Gastroesophageal sphincter (tissue), 4 donors: ENCODE measurements at regions not wholly inside any gene's neighbourhood (a gene's known extent, or its start where the extent isn't known, plus 50 kb on each side); places are given as distances from the start of the nearest gene placed in this dataset.

ENCODE experiments used
- ATAC-seq: fragments of 150-250 bp; one replicate; pipeline ENCODE4 v1.9.1; 2016; ENCODE audit warnings: mild to moderate bottlenecking, moderate library complexity
- H3K27ac ChIP-seq, 4 donors: fragments of 200-600 bp; sonication (generic) in 3 of 4; 1 replicate in 3 of 4; 2 replicates in 1 of 4; pipeline ENCODE4 v1.5.1; 2016 to 2019
- H3K27me3 ChIP-seq: fragments of 200-600 bp; sonication (generic); one replicate; pipeline ENCODE4 v1.5.1; 2019
- H3K36me3 ChIP-seq, 2 donors: fragments of 200-600 bp; sonication (generic); one replicate each; pipeline ENCODE4 v1.5.1; 2019; ENCODE audit warnings: control low read depth in 1 of 2
- H3K4me1 ChIP-seq, 3 donors: fragments of 200-600 bp; sonication (generic); 1 replicate in 2 of 3; 2 replicates in 1 of 3; pipeline ENCODE4 v1.5.1; 2016 to 2019; ENCODE audit warnings: control low read depth in 2 of 3
- H3K4me3 ChIP-seq, 2 donors: fragments of 200-600 bp; sonication (generic); one replicate each; pipeline ENCODE4 v1.5.1; 2019; ENCODE audit warnings: mild to moderate bottlenecking in 1 of 2, moderate library complexity in 1 of 2
- H3K9me3 ChIP-seq, 3 donors: fragments of 200-600 bp; sonication (generic); one replicate each; pipeline ENCODE4 v1.5.1; 2017 to 2019; ENCODE audit warnings: control low read depth in 2 of 3
- EP300 ChIP-seq: sonication (generic); formaldehyde crosslinking; IDR thresholded peaks from one replicate; pipeline ENCODE4 v1.6.1; 2017; ENCODE audit warnings: antibody characterized with exemption, mild to moderate bottlenecking
- POLR2A ChIP-seq, 2 donors: fragments of 450-650 bp; IDR thresholded peaks; one replicate each; pipeline ENCODE4 v1.6.1; 2017; ENCODE audit warnings: antibody characterized with exemption in 2 of 2, mild to moderate bottlenecking in 2 of 2, moderate library complexity in 1 of 2
- POLR2AphosphoS5 ChIP-seq: sonication (generic); formaldehyde crosslinking; IDR thresholded peaks from one replicate; pipeline ENCODE4 v1.6.1; 2017; ENCODE audit warnings: antibody characterized with exemption
- WGBS, 2 donors: methylation state at CpG; one replicate each; pipeline ENCODE4 v1.1.5; 2018; ENCODE audit warnings: low coverage in 1 of 2; 5-methylcytosine and 5-hydroxymethylcytosine counted together
- TF ChIP-seq, protein P1 (sequence below), 4 experiments: fragments of 200-600 bp in 2 of 4; fragments of 450-650 bp in 2 of 4; sonication (generic) in 1 of 4; IDR thresholded peaks; one replicate each; pipeline ENCODE4 v1.5.1; 2017 to 2019; ENCODE audit warnings: antibody characterized with exemption in 4 of 4, mild to moderate bottlenecking in 2 of 4, moderate library complexity in 2 of 4

DNA sequence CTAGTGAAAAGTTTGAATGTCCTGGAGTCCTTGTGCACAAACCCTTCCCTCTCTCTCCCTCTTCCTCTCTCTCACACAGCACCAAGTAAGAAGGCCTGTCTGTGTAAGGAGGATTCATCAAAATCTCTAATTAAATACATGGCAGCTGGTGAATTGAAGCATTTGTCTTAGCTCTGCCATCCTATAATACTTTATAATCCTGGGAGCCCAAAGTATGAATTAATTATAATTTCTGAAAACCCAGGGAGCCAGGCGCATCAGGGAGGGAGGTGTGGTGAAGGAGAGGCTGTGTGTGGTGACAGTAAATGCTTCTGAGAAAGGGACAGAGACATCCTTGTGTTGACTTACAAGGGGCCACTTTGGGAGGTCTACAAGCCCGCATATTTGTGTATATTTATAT, 691.4 kb upstream of the EEF2KMT start:
- Histone ChIP-seq H3K9me3 (peaks cover 0 to 7% (median 0%) of the 10 kb centered on the region in 3 donors), H3K4me3 (no peak overlapping the region), H3K27ac (no peak overlapping the region), H3K36me3 (no peaks in the 10 kb centered on the region), H3K27me3 (no peaks in the 10 kb centered on the region), H3K4me1 (no peaks in the 10 kb centered on the region)
- TF ChIP-seq EP300 (no peak), POLR2AphosphoS5 (no peak), POLR2A (IDR thresholded peaks at IDR 0.05) (no peak)
- TF ChIP-seq, protein P1, sequence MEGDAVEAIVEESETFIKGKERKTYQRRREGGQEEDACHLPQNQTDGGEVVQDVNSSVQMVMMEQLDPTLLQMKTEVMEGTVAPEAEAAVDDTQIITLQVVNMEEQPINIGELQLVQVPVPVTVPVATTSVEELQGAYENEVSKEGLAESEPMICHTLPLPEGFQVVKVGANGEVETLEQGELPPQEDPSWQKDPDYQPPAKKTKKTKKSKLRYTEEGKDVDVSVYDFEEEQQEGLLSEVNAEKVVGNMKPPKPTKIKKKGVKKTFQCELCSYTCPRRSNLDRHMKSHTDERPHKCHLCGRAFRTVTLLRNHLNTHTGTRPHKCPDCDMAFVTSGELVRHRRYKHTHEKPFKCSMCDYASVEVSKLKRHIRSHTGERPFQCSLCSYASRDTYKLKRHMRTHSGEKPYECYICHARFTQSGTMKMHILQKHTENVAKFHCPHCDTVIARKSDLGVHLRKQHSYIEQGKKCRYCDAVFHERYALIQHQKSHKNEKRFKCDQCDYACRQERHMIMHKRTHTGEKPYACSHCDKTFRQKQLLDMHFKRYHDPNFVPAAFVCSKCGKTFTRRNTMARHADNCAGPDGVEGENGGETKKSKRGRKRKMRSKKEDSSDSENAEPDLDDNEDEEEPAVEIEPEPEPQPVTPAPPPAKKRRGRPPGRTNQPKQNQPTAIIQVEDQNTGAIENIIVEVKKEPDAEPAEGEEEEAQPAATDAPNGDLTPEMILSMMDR (IDR thresholded peaks at IDR 0.05), result no peak
- 29 to 50% methylated on average over 1 to 2 of the region's 2 CpGs for WGBS, 2 donors
- ATAC-seq, result no peak

DNA sequence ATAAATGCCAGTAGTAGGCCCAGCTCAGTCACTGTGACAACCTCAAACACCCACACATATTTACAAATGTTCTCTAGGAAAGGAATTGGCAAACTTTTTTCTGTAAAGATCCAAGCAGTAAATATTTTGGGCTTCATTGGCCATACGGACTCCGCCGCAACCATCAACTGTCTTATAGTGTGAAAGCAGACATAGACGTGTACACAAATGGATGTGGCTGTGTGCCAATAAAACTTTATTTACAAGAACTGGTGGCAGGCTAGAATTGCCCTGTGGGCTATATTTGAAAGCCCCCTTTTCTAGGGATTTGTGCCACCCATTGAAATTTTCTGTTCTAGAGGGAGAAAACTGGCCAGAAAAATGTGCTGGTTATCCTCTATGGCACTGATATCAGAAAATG, 683.8 kb upstream of the EEF2KMT start:
- WGBS, 2 donors, result 80 to 91% methylated on average over 1 to 4 of the region's 4 CpGs
- TF ChIP-seq POLR2A (IDR thresholded peaks at IDR 0.05) (no peak), POLR2AphosphoS5 (no peak), EP300 (no peak)
- TF ChIP-seq, protein P1 (IDR thresholded peaks at IDR 0.05), result no peak
- H3K27me3 ChIP-seq, result no peaks in the 10 kb centered on the region
- no peaks in the 10 kb centered on the region for H3K36me3 ChIP-seq
- no peaks in the 10 kb centered on the region for H3K4me1 ChIP-seq
- H3K9me3 ChIP-seq, result no peaks in the 10 kb centered on the region
- no peak overlapping the region for H3K4me3 ChIP-seq
- no peak for ATAC-seq
- no peak overlapping the region for H3K27ac ChIP-seq

DNA sequence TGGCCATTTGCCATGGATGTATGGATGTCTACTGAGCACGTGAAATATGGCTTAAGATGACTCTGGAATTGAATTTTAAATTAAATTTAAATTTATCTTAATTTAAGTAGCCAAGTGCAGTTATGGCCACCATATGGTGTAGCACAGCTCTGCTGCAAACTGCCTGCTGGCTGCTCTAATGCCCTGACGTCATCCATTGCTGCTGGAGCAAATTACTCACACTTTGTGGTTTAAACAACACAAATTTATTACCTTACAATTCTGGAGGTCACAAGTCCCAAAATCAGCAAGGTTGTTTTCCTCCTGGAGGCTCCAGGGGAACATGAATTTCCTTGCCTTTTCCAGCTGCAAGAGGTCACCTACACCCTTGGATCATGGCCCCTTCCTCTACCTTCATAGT, 679.3 kb upstream of the EEF2KMT start:
- no peaks in the 10 kb centered on the region for H3K9me3 ChIP-seq
- TF ChIP-seq EP300 (no peak), POLR2AphosphoS5 (no peak), POLR2A (IDR thresholded peaks at IDR 0.05) (no peak)
- TF ChIP-seq, protein P1 (IDR thresholded peaks at IDR 0.05), result no peak
- H3K36me3 ChIP-seq, result no peaks in the 10 kb centered on the region
- H3K4me1 ChIP-seq, result no peaks in the 10 kb centered on the region
- H3K27ac ChIP-seq, result no peak overlapping the region
- H3K4me3 ChIP-seq, result no peak overlapping the region
- no peak for ATAC-seq
- no peaks in the 10 kb centered on the region for H3K27me3 ChIP-seq
- 49 to 78% methylated on average over 1 to 2 of the region's 2 CpGs for WGBS, 2 donors

DNA sequence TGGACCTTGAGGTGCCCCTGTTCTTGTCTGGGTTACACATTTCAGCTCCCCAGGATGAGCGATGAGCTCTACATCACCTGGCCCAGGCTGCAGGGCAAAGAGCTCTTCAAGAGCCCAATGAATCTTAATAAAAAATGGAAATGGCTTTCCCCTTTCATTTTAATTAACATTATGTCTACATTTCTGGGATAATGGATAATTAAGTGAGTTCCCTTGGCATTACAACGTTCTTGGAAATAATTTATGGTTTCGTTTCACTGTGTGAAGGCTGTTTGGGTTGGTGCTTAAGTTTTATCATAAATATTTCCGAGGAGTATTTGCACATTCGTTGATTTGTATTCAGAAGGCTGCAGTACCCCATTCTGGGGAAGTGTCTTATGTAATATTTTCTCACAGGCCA, 678.3 kb upstream of the EEF2KMT start:
- ATAC-seq, result no peak
- H3K36me3 ChIP-seq, result no peaks in the 10 kb centered on the region
- TF ChIP-seq, protein P1 (IDR thresholded peaks at IDR 0.05), result no peak
- TF ChIP-seq POLR2A (IDR thresholded peaks at IDR 0.05) (no peak), EP300 (no peak), POLR2AphosphoS5 (no peak)
- no peaks in the 10 kb centered on the region for H3K4me1 ChIP-seq
- no peak overlapping the region for H3K27ac ChIP-seq
- H3K4me3 ChIP-seq, result no peak overlapping the region
- H3K9me3 ChIP-seq, result no peaks in the 10 kb centered on the region
- no peaks in the 10 kb centered on the region for H3K27me3 ChIP-seq
- WGBS, 2 donors, result 34 to 42% methylated on average over 5 of the region's 5 CpGs

DNA sequence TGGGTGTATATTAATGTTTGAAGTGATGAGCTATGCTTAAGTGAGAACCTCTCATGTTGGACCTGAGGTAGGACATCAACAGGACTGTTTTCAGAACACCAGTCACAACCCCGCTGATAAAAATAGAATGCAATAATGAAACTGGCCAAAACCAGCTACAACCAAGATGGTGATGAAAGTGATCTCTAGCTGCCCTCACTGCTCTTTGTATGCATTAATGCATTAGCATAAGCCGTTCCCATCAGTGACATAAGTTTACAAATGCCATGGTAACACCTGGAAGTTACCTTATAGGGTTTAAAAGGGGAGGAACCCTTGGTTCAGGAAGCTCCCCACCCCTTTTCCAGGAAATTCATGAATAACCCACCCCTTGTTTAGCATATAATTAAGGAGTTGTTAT, 672.5 kb upstream of the EEF2KMT start:
- Histone ChIP-seq H3K27ac (no peak overlapping the region), H3K9me3 (no peaks in the 10 kb centered on the region), H3K4me3 (no peak overlapping the region), H3K27me3 (no peaks in the 10 kb centered on the region), H3K4me1 (no peaks in the 10 kb centered on the region), H3K36me3 (no peaks in the 10 kb centered on the region)
- TF ChIP-seq POLR2AphosphoS5 (no peak), EP300 (no peak), POLR2A (IDR thresholded peaks at IDR 0.05) (no peak)
- TF ChIP-seq, protein P1 (IDR thresholded peaks at IDR 0.05), result no peak
- WGBS, 2 donors, result 82 to 93% methylated on average over 2 of the region's 2 CpGs
- no peak for ATAC-seq
